ENCODE measurements at regions not wholly inside any gene's neighbourhood (a gene's known extent, or its start where the extent isn't known, plus 50 kb on each side); places are given as distances from the start of the nearest gene placed in this dataset.
A peak's percentile ranks its signal among the peaks of the same experiment; 100 is the strongest.

- no peak overlapping the region for H3K4me2 ChIP-seq
- H3K4me3 ChIP-seq, result no peak overlapping the region
- no peaks in the 10 kb centered on the region for H3K27me3 ChIP-seq (ENCODE audit: insufficient read depth)
- no peaks in the 10 kb centered on the region for H4K20me1 ChIP-seq (replicated peaks; ENCODE audit: insufficient read depth)
- 0 out of 2 replicates have a peak, but pooled peaks cover 4% of the 10 kb centered on the region for H3K9me2 ChIP-seq (ENCODE audit: insufficient read depth)
- H3K36me3 ChIP-seq (ENCODE audit: insufficient read depth), result no peaks in the 10 kb centered on the region
- no peaks in the 10 kb centered on the region for H3K79me2 ChIP-seq (replicated peaks; ENCODE audit: insufficient read depth)
- DNase-seq (ENCODE audit: low spot score), result no peak
- H3K27ac ChIP-seq (ENCODE audit: low read depth), result no peak overlapping the region
- no peaks in the 10 kb centered on the region for H3F3A ChIP-seq (replicated peaks; ENCODE audit: low read depth)
- peak overlapping the region; percentile 73 for H2AFZ ChIP-seq
- no peaks in the 10 kb centered on the region for H3K4me1 ChIP-seq (ENCODE audit: insufficient read depth)
- H3K4me1 Mint-ChIP-seq, result peaks cover 6% of the 10 kb centered on the region
- TF ChIP-seq POLR2AphosphoS5 (IDR thresholded peaks at IDR 0.05; ENCODE audit: low read depth), result no peak
- no peak for TF ChIP-seq CREB1 (CRISPR knock-in tag; IDR thresholded peaks at IDR 0.05; ENCODE audit: low read depth)
- TF ChIP-seq ZNF462 (CRISPR knock-in tag; IDR thresholded peaks at IDR 0.05), result no peak
- no peak for TF ChIP-seq JUNB (IDR thresholded peaks at IDR 0.05; ENCODE audit: unreplicated experiment)
- no peak for TF ChIP-seq REST (IDR thresholded peaks at IDR 0.05; ENCODE audit: unreplicated experiment)
- no peak for TF ChIP-seq STAT1 (IDR thresholded peaks at IDR 0.05; ENCODE audit: unreplicated experiment)
- no peak for ATAC-seq
- no peaks in the 10 kb centered on the region for H3K27me3 Mint-ChIP-seq (ENCODE audit: insufficient read depth, low read depth, poor library complexity)
- H3K9me3 Mint-ChIP-seq, result no peaks in the 10 kb centered on the region
- H3K27ac Mint-ChIP-seq, result peak overlapping the region; percentile 32; the same call in 1 of the 2 replicates
- no peaks in the 10 kb centered on the region; the same call in 2 of the 3 replicates for H3K36me3 Mint-ChIP-seq (ENCODE audit: low read depth)
- H3K4me3 Mint-ChIP-seq, result no peak overlapping the region
These were observed 142.3 kb downstream of the PDCD6IP start for GRCh38 chr3:33940736-33941135.

All from GM23338 (cell line).